ENCODE measurements at regions not wholly inside any gene's neighbourhood (a gene's known extent, or its start where the extent isn't known, plus 50 kb on each side); places are given as distances from the start of the nearest gene placed in this dataset.

GRCh38 chr6:62612471-62612870 is 326.4 kb upstream of the KHDRBS2 start:
- TF ChIP-seq POLR2A (IDR thresholded peaks at IDR 0.05) (no peak), CTCF (IDR thresholded peaks at IDR 0.05) (no peak)
